Astrocyte (in vitro differentiated cells and primary cell): ENCODE measurements at regions not wholly inside any gene's neighbourhood (a gene's known extent, or its start where the extent isn't known, plus 50 kb on each side); places are given as distances from the start of the nearest gene placed in this dataset.

Source experiments
- EZH2 ChIP-seq: IDR thresholded peaks from 2 replicates; pipeline ENCODE4 v1.6.1; 2012; ENCODE audit warnings: mild to moderate bottlenecking, low read length, inconsistent platforms; ENCODE audit not compliant: insufficient read depth
- TF ChIP-seq, protein P1 (sequence below): IDR thresholded peaks from 2 replicates; pipeline ENCODE4 v1.5.1; 2011; ENCODE audit warnings: low read depth, mild to moderate bottlenecking, inconsistent platforms, low read length, moderate library complexity; ENCODE audit not compliant: insufficient read depth

DNA sequence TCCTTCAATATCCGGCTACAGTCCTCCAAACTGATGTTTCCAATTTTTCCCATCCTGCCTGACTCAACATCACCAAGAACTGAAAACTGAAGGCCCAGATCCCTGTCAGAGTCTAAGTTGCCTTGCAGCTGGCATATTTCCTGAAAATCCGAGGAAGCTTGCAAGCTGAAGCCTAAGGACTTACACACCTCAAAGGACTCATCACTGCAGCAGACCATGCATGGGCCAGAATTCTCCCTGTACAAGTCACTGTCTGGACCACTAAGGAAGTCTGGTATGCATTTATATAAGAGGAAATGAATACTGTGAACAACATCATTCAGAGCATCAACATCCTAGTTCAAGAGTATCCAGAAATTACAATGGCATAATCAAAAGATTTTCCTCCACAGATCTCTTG is 548.8 kb upstream of the MDFIC2 start:
- TF ChIP-seq, protein P1, sequence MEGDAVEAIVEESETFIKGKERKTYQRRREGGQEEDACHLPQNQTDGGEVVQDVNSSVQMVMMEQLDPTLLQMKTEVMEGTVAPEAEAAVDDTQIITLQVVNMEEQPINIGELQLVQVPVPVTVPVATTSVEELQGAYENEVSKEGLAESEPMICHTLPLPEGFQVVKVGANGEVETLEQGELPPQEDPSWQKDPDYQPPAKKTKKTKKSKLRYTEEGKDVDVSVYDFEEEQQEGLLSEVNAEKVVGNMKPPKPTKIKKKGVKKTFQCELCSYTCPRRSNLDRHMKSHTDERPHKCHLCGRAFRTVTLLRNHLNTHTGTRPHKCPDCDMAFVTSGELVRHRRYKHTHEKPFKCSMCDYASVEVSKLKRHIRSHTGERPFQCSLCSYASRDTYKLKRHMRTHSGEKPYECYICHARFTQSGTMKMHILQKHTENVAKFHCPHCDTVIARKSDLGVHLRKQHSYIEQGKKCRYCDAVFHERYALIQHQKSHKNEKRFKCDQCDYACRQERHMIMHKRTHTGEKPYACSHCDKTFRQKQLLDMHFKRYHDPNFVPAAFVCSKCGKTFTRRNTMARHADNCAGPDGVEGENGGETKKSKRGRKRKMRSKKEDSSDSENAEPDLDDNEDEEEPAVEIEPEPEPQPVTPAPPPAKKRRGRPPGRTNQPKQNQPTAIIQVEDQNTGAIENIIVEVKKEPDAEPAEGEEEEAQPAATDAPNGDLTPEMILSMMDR: no peak
- no peak for TF ChIP-seq EZH2
